HEK293 (cell line): ENCODE measurements at regions not wholly inside any gene's neighbourhood (a gene's known extent, or its start where the extent isn't known, plus 50 kb on each side); places are given as distances from the start of the nearest gene placed in this dataset.
A peak's percentile ranks its signal among the peaks of the same experiment; 100 is the strongest.
"Not testable (repeated sequence)": the region's sequence is repeated elsewhere in the genome, so short reads cannot be mapped to it uniquely, and the experiment has no call there.

Experiments used
- CTCF ChIA-PET: fragments of 350-600 bp; formaldehyde crosslinking; extraction: SDS; loops from one replicate; lab custom pipeline; 2021; ENCODE audit warnings: antibody characterized with exemption; lab: Yijun Ruan, JAX
- POLR2A ChIA-PET: fragments of 300-600 bp; formaldehyde crosslinking; extraction: SDS; loops from one replicate; lab custom pipeline; 2020; ENCODE audit warnings: antibody characterized with exemption, inconsistent platforms; lab: Yijun Ruan, JAX
- H3K27ac ChIP-seq: fragments of 200-500 bp; sonication (Bioruptor generic); 2 replicates; pipeline ENCODE4 v1.5.1; 2014; ENCODE audit warnings: low read depth, low read length, control low read depth, inconsistent platforms; ENCODE audit errors: extremely low read depth
- H3K36me3 ChIP-seq, 2 experiments: fragments of 200-500 bp in 1 of 2; sonication (Bioruptor generic) in 1 of 2; 1 replicate in 1 of 2; 2 replicates in 1 of 2; pipeline ENCODE4 v1.5.1; 2014 to 2017; ENCODE audit warnings: inconsistent platforms in 2 of 2, low read length in 2 of 2; ENCODE audit not compliant: control insufficient read depth in 2 of 2, insufficient read depth in 1 of 2
- H3K4me1 ChIP-seq: fragments of 200-500 bp; sonication (Bioruptor generic); 2 replicates; pipeline ENCODE4 v1.5.1; 2014; ENCODE audit warnings: mild to moderate bottlenecking, low read length, inconsistent platforms; ENCODE audit not compliant: control insufficient read depth, insufficient read depth
- H3K4me3 ChIP-seq: 2 replicates; pipeline ENCODE4 v1.5.1; 2011; ENCODE audit warnings: low read depth, mild to moderate bottlenecking, control low read depth, low read length, moderate library complexity
- H3K9me3 ChIP-seq: fragments of 200-500 bp; sonication (Bioruptor generic); 2 replicates; pipeline ENCODE4 v1.5.1; 2014; ENCODE audit warnings: low read depth, low read length, inconsistent platforms; ENCODE audit not compliant: control insufficient read depth, insufficient read depth
- GLI2 ChIP-seq: fragments of 450-650 bp; formaldehyde crosslinking; IDR thresholded peaks from 2 replicates; pipeline ENCODE4; 2017; ENCODE audit warnings: missing biosample characterization, missing genetic modification characterization, low read depth, borderline replicate concordance
- REST ChIP-seq: fragments of 450-650 bp; formaldehyde crosslinking; IDR thresholded peaks from 2 replicates; pipeline ENCODE4 v1.5.1; 2016; ENCODE audit warnings: missing biosample characterization, missing genetic modification characterization
- ZBTB11 ChIP-seq: fragments of 450-650 bp; formaldehyde crosslinking; conservative IDR thresholded peaks from 2 replicates; pipeline ENCODE4 v1.5.1; 2016; ENCODE audit warnings: low read depth, missing biosample characterization, missing genetic modification characterization
- ZBTB21 ChIP-seq: fragments of 450-650 bp; formaldehyde crosslinking; IDR thresholded peaks from 2 replicates; pipeline ENCODE4 v1.5.1; 2017; ENCODE audit warnings: missing biosample characterization, missing genetic modification characterization
- ZBTB8A ChIP-seq: fragments of 450-650 bp; formaldehyde crosslinking; IDR thresholded peaks from 2 replicates; pipeline ENCODE4 v1.5.1; 2016; ENCODE audit warnings: missing biosample characterization, missing genetic modification characterization
- ZNF140 ChIP-seq: fragments of 450-650 bp; formaldehyde crosslinking; IDR thresholded peaks from 2 replicates; pipeline ENCODE4 v1.5.1; 2016; ENCODE audit warnings: missing biosample characterization, missing genetic modification characterization
- ZNF202 ChIP-seq: fragments of 450-650 bp; formaldehyde crosslinking; IDR thresholded peaks from 2 replicates; pipeline ENCODE4 v1.5.1; 2016; ENCODE audit warnings: missing biosample characterization, missing genetic modification characterization, borderline replicate concordance
- ZNF266 ChIP-seq: fragments of 450-650 bp; formaldehyde crosslinking; IDR thresholded peaks from 2 replicates; pipeline ENCODE4 v1.5.1; 2016; ENCODE audit warnings: missing biosample characterization, missing genetic modification characterization, low read depth
- ZNF354C ChIP-seq: fragments of 450-650 bp; formaldehyde crosslinking; IDR thresholded peaks from 2 replicates; pipeline ENCODE4 v1.5.1; 2016; ENCODE audit warnings: missing biosample characterization, missing genetic modification characterization, low read depth, borderline replicate concordance
- ZNF394 ChIP-seq: fragments of 450-650 bp; formaldehyde crosslinking; IDR thresholded peaks from 2 replicates; pipeline ENCODE4 v1.5.1; 2016; ENCODE audit warnings: missing biosample characterization, missing genetic modification characterization, mild to moderate bottlenecking, moderate library complexity, borderline replicate concordance
- ZNF426 ChIP-seq: fragments of 450-650 bp; formaldehyde crosslinking; IDR thresholded peaks from 2 replicates; pipeline ENCODE4 v1.5.1; 2017; ENCODE audit warnings: missing biosample characterization, missing genetic modification characterization, mild to moderate bottlenecking, inconsistent platforms, moderate library complexity
- ZNF433 ChIP-seq: fragments of 450-650 bp; formaldehyde crosslinking; IDR thresholded peaks from 2 replicates; pipeline ENCODE4 v1.5.1; 2016; ENCODE audit warnings: missing biosample characterization, missing genetic modification characterization, low read depth
- ZNF518A ChIP-seq: fragments of 450-650 bp; formaldehyde crosslinking; conservative IDR thresholded peaks from 2 replicates; pipeline ENCODE4 v1.5.1; 2016; ENCODE audit warnings: low read depth, missing biosample characterization, missing genetic modification characterization
- ZNF530 ChIP-seq: fragments of 450-650 bp; formaldehyde crosslinking; IDR thresholded peaks from 2 replicates; pipeline ENCODE4 v1.5.1; 2016; ENCODE audit warnings: low read depth, missing biosample characterization, missing genetic modification characterization
- ZNF555 ChIP-seq: fragments of 450-650 bp; formaldehyde crosslinking; conservative IDR thresholded peaks from 2 replicates; pipeline ENCODE4 v1.5.1; 2017; ENCODE audit warnings: missing biosample characterization, mild to moderate bottlenecking, missing genetic modification characterization, inconsistent platforms
- ZNF558 ChIP-seq: fragments of 450-650 bp; formaldehyde crosslinking; IDR thresholded peaks from 2 replicates; pipeline ENCODE4 v1.5.1; 2016; ENCODE audit warnings: missing biosample characterization, missing genetic modification characterization
- ZNF623 ChIP-seq: fragments of 450-650 bp; formaldehyde crosslinking; IDR thresholded peaks from 2 replicates; pipeline ENCODE4 v1.5.1; 2016; ENCODE audit warnings: missing biosample characterization, missing genetic modification characterization
- ZNF654 ChIP-seq: fragments of 450-650 bp; formaldehyde crosslinking; IDR thresholded peaks from 2 replicates; pipeline ENCODE4 v1.5.1; 2016; ENCODE audit warnings: low read depth, missing biosample characterization, missing genetic modification characterization
- ZNF664 ChIP-seq: fragments of 450-650 bp; formaldehyde crosslinking; IDR thresholded peaks from 2 replicates; pipeline ENCODE4 v1.5.1; 2016; ENCODE audit warnings: missing biosample characterization, missing genetic modification characterization
- ZNF791 ChIP-seq: fragments of 450-650 bp; formaldehyde crosslinking; IDR thresholded peaks from 2 replicates; pipeline ENCODE4 v1.5.1; 2016; ENCODE audit warnings: missing biosample characterization, missing genetic modification characterization

GRCh38 chr20:51123887-51124286 lies 101.0 kb upstream of the KCNG1 start:
- peak; percentile 45 for TF ChIP-seq ZBTB11
- peak; percentile 46; the same call in 1 of the 2 replicates for TF ChIP-seq ZNF555
- peak; percentile 90; the same call in 1 of the 2 replicates for TF ChIP-seq ZNF394 (tag by site-specific recombination)
- peak; percentile 59; the same call in 1 of the 2 replicates for TF ChIP-seq ZNF664
- peak; percentile 65 for TF ChIP-seq ZNF426
- TF ChIP-seq ZNF140 (tag by site-specific recombination): peak; percentile 65; the same call in 1 of the 2 replicates
- peak; percentile 63 for TF ChIP-seq ZNF623 (tag by site-specific recombination)
- 0 out of 2 replicates have a peak, but pooled peaks have one; percentile 30 for TF ChIP-seq ZNF530 (tag by site-specific recombination)
- TF ChIP-seq ZNF654 (tag by site-specific recombination): peak; percentile 16; the same call in 1 of the 2 replicates
- TF ChIP-seq ZNF266 (tag by site-specific recombination): peak; percentile 62
- TF ChIP-seq GLI2 (tag by site-specific recombination): peak; percentile 25; the same call in 1 of the 2 replicates
- TF ChIP-seq ZNF354C (tag by site-specific recombination): 0 out of 2 replicates have a peak, but pooled peaks have one; percentile 51
- TF ChIP-seq ZNF433 (tag by site-specific recombination): peak; percentile 52; the same call in 1 of the 2 replicates
- TF ChIP-seq REST: 0 out of 2 replicates have a peak, but pooled peaks have one; percentile 16
- peak; percentile 71; the same call in 1 of the 2 replicates for TF ChIP-seq ZNF202 (tag by site-specific recombination)
- TF ChIP-seq ZBTB8A: peak; percentile 61
- 0 out of 2 replicates have a peak, but pooled peaks have one; percentile 40 for TF ChIP-seq ZBTB21 (tag by site-specific recombination)
- 0 out of 2 replicates have a peak, but pooled peaks have one; percentile 33 for TF ChIP-seq ZNF791 (tag by site-specific recombination)
- peak; percentile 83 for TF ChIP-seq ZNF518A (tag by site-specific recombination)
- 0 out of 2 replicates have a peak, but pooled peaks have one; percentile 30 for TF ChIP-seq ZNF558 (tag by site-specific recombination)
- TF ChIP-seq, all 188 proteins: peak for 20; not testable (repeated sequence) for 168
- CTCF ChIA-PET: interaction anchor here (1.5 kb wide), 1 partner anchor 131 kb away, joined by 3 read pairs; no protein-coding TSS in a partner anchor

More at GRCh38 chr20:51123887-51124286, 101.0 kb upstream of the KCNG1 start:
- POLR2A ChIA-PET, H3K36me3 ChIP-seq, H3K27ac ChIP-seq, H3K4me1 ChIP-seq, H3K4me3 ChIP-seq, H3K9me3 ChIP-seq: not testable (repeated sequence)
